Uterus (tissue), 3 donors: ENCODE measurements at regions not wholly inside any gene's neighbourhood (a gene's known extent, or its start where the extent isn't known, plus 50 kb on each side); places are given as distances from the start of the nearest gene placed in this dataset.
"Not testable (repeated sequence)": the region's sequence is repeated elsewhere in the genome, so short reads cannot be mapped to it uniquely, and the experiment has no call there.

Experiments
- DNase-seq, 2 donors: peaks; one replicate each; pipeline ENCODE4 v3.0.0-alpha.2; 2019 to 2020
- H3K27ac ChIP-seq, 2 donors: fragments of 200-600 bp; sonication (generic); 1 replicate in 1 of 2; 2 replicates in 1 of 2; pipeline ENCODE4 v1.5.1; 2016 to 2018
- H3K27me3 ChIP-seq, 2 donors: fragments of 200-600 bp; sonication (generic); one replicate each; pipeline ENCODE4 v1.5.1; 2018 to 2019; ENCODE audit warnings: control low read depth in 1 of 2
- H3K36me3 ChIP-seq, 2 donors: fragments of 200-600 bp; sonication (generic); one replicate each; pipeline ENCODE4 v1.5.1; 2019; ENCODE audit warnings: control low read depth in 1 of 2
- H3K4me1 ChIP-seq, 2 donors: fragments of 200-600 bp; sonication (generic); one replicate each; pipeline ENCODE4 v1.5.1; 2018 to 2019; ENCODE audit warnings: control low read depth in 1 of 2
- H3K4me3 ChIP-seq, 2 donors: fragments of 200-600 bp; sonication (generic); 1 replicate in 1 of 2; 2 replicates in 1 of 2; pipeline ENCODE4 v1.5.1; 2018 to 2019; ENCODE audit warnings: mild to moderate bottlenecking in 1 of 2
- H3K9me3 ChIP-seq, 2 donors: fragments of 200-600 bp; sonication (generic); one replicate each; pipeline ENCODE4 v1.5.1; 2019; ENCODE audit warnings: control low read depth in 1 of 2
- POLR2A ChIP-seq, 2 donors: fragments of 450-650 bp; IDR thresholded peaks; one replicate each; pipeline ENCODE4 v1.6.1; 2016; ENCODE audit warnings: antibody characterized with exemption in 2 of 2, mild to moderate bottlenecking in 1 of 2, moderate library complexity in 1 of 2
- intact Hi-C: fragments of 100-400 bp; cut with DNase I; formaldehyde crosslinking; loops from one replicate; pipeline ENCODE4 v1.15.1; 2023; ENCODE audit warnings: low total_unique reads
- TF ChIP-seq, protein P1 (sequence below), 4 experiments: fragments of 200-600 bp in 2 of 4; fragments of 450-650 bp in 2 of 4; sonication (generic) in 2 of 4; IDR thresholded peaks; one replicate each; pipeline ENCODE4 v1.5.1; 2016 to 2019; ENCODE audit warnings: antibody characterized with exemption in 4 of 4, mild to moderate bottlenecking in 2 of 4, moderate library complexity in 1 of 4
- donor health status: DM: yes; HTN: yes; CAD: no.

- Histone ChIP-seq H3K9me3 (no peaks in the 10 kb centered on the region), H3K27me3 (no peaks in the 10 kb centered on the region), H3K36me3 (peaks cover 0 to 3% of the 10 kb centered on the region in 2 donors), H3K27ac (no peak overlapping the region), H3K4me1 (no peaks in the 10 kb centered on the region), H3K4me3 (no peak overlapping the region)
- intact Hi-C loops: no loop called here
- TF ChIP-seq, protein P1, sequence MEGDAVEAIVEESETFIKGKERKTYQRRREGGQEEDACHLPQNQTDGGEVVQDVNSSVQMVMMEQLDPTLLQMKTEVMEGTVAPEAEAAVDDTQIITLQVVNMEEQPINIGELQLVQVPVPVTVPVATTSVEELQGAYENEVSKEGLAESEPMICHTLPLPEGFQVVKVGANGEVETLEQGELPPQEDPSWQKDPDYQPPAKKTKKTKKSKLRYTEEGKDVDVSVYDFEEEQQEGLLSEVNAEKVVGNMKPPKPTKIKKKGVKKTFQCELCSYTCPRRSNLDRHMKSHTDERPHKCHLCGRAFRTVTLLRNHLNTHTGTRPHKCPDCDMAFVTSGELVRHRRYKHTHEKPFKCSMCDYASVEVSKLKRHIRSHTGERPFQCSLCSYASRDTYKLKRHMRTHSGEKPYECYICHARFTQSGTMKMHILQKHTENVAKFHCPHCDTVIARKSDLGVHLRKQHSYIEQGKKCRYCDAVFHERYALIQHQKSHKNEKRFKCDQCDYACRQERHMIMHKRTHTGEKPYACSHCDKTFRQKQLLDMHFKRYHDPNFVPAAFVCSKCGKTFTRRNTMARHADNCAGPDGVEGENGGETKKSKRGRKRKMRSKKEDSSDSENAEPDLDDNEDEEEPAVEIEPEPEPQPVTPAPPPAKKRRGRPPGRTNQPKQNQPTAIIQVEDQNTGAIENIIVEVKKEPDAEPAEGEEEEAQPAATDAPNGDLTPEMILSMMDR (IDR thresholded peaks at IDR 0.05): no peak
- TF ChIP-seq POLR2A (IDR thresholded peaks at IDR 0.05): no peak
- DNase-seq: no peak
Measured at GRCh38 chr1:191419842-191420241, 738.4 kb upstream of the RGS18 start.

DNA sequence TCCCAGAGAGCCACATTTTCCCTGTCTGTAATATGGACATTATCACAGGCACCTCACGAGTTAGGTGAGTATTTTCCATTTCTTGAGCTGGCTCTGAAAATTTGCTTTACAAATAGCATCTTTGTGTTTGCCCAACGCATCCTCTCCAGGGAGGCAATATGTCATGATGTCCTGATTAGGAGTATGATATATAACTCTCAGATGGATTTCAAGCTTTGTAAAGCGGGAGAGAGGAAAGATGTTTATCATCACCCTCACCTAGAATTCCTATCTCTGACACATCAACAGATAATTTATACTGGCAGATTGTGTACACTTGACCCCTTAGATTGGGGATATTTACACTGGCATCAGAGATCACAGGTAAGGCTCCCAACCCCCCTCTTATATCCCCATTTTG is 730.7 kb upstream of the RGS18 start:
- Histone ChIP-seq H3K27ac (no peak overlapping the region), H3K36me3 (no peaks in the 10 kb centered on the region), H3K9me3 (no peaks in the 10 kb centered on the region), H3K4me3 (no peak overlapping the region), H3K4me1 (no peaks in the 10 kb centered on the region), H3K27me3 (no peaks in the 10 kb centered on the region)
- intact Hi-C loops: no loop called here
- no peak for DNase-seq
- TF ChIP-seq, protein P1 (IDR thresholded peaks at IDR 0.05): no peak
- no peak for TF ChIP-seq POLR2A (IDR thresholded peaks at IDR 0.05)

- Histone ChIP-seq H3K27ac (no peak overlapping the region), H3K4me1 (no peaks in the 10 kb centered on the region), H3K27me3 (no peaks in the 10 kb centered on the region), H3K9me3 (no peaks in the 10 kb centered on the region), H3K36me3 (no peaks in the 10 kb centered on the region), H3K4me3 (no peak overlapping the region)
- TF ChIP-seq POLR2A (IDR thresholded peaks at IDR 0.05): no peak
- TF ChIP-seq, protein P1 (IDR thresholded peaks at IDR 0.05): no peak
- intact Hi-C loops: no loop called here
- DNase-seq: no peak
Measured at GRCh38 chr1:191432817-191433216, 725.4 kb upstream of the RGS18 start.

DNA sequence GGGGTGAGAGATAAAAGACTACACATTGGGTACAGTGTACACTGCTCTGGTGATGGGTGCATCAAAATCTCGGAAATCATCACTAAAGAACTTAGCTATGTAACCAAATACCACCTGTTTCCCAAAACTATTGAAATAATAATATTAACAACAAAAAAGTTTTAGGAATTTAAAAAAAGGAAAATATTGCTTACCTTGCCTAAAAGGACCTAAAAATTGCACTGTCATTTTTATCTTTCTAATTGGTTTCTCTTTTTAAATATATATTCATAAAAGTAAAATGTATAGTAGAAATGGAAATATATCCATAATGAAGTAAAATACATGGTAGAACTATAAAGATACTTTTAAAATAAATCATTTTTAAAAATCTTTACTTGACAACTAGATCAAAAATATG is 719.3 kb upstream of the RGS18 start:
- TF ChIP-seq, protein P1 (IDR thresholded peaks at IDR 0.05): no peak
- TF ChIP-seq POLR2A (IDR thresholded peaks at IDR 0.05): no peak
- DNase-seq: no peak
- Histone ChIP-seq H3K4me1 (no peaks in the 10 kb centered on the region), H3K9me3 (no peaks in the 10 kb centered on the region), H3K27ac (no peak overlapping the region), H3K4me3 (no peak overlapping the region), H3K36me3 (no peaks in the 10 kb centered on the region), H3K27me3 (no peaks in the 10 kb centered on the region)
- intact Hi-C loops: no loop called here

GRCh38 chr1:191448279-191448678 is 710.0 kb upstream of the RGS18 start:
- H3K36me3 ChIP-seq, H3K27me3 ChIP-seq, intact Hi-C loops, H3K9me3 ChIP-seq, H3K4me3 ChIP-seq, H3K27ac ChIP-seq, H3K4me1 ChIP-seq, DNase-seq: not testable (repeated sequence)

DNA sequence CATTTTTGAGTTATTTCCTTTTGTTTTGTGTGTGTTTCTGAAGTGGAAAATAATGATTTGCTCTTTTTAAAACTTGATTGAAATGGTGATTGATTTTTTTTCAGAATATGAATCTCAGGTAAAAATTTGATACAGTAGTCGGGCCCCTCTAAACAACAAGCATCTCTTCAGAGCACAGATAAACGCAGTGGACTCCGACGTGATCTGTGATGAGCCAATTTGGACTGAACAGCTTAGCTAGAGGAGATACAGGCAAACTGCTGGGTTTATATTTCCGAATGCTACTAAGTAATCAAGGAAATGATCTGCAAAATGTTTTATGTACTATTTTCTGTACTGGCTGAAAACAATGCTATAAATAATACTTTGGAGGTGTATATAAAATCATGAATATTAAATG is 705.7 kb upstream of the RGS18 start:
- Histone ChIP-seq H3K9me3 (no peaks in the 10 kb centered on the region), H3K36me3 (no peaks in the 10 kb centered on the region), H3K27me3 (no peaks in the 10 kb centered on the region), H3K27ac (no peak overlapping the region), H3K4me3 (no peak overlapping the region), H3K4me1 (no peaks in the 10 kb centered on the region)
- no peak for DNase-seq
- intact Hi-C loops: no loop called here
- TF ChIP-seq, protein P1 (IDR thresholded peaks at IDR 0.05): no peak
- no peak for TF ChIP-seq POLR2A (IDR thresholded peaks at IDR 0.05)
